SK-N-SH treated with all-trans-retinoic acid at 6 μM for 48 hours (cell line): ENCODE measurements at regions not wholly inside any gene's neighbourhood (a gene's known extent, or its start where the extent isn't known, plus 50 kb on each side); places are given as distances from the start of the nearest gene placed in this dataset.

Experiments
- ATAC-seq: fragments of 200-7000 bp; cut with Tn5 transposase; 3 replicates; pipeline ENCODE4 v1.9.1; 2020; ENCODE audit warnings: mild to moderate bottlenecking, moderate library complexity
- ARNTL ChIP-seq: fragments of 450-650 bp; formaldehyde crosslinking; IDR thresholded peaks from 2 replicates; pipeline ENCODE4 v1.5.0; 2020; ENCODE audit warnings: low read depth, mild to moderate bottlenecking, moderate library complexity, borderline replicate concordance
- BACH2 ChIP-seq: fragments of 250-450 bp; sonication (Bioruptor Pico); IDR thresholded peaks from 2 replicates; pipeline ENCODE4 v1.9.0; 2021; ENCODE audit warnings: mild to moderate bottlenecking, borderline replicate concordance
- CSDC2 ChIP-seq: fragments of 250-450 bp; sonication (Bioruptor Pico); IDR thresholded peaks from 2 replicates; pipeline ENCODE4 v1.5.0; 2020; ENCODE audit warnings: mild to moderate bottlenecking, moderate library complexity
- ESRRG ChIP-seq: fragments of 250-450 bp; sonication (Bioruptor Pico); IDR thresholded peaks from 2 replicates; pipeline ENCODE4 v1.6.1; 2021; ENCODE audit warnings: mild to moderate bottlenecking
- GLIS3 ChIP-seq: fragments of 250-450 bp; sonication (Bioruptor Pico); IDR thresholded peaks from 2 replicates; pipeline ENCODE4 v1.5.0; 2020; ENCODE audit warnings: mild to moderate bottlenecking, moderate library complexity
- OSR1 ChIP-seq: fragments of 250-450 bp; sonication (Bioruptor Pico); IDR thresholded peaks from 2 replicates; pipeline ENCODE4 v1.8.0; 2022; ENCODE audit warnings: moderate library complexity, mild to moderate bottlenecking, inconsistent platforms
- PATZ1 ChIP-seq: fragments of 250-450 bp; sonication (Bioruptor Pico); IDR thresholded peaks from 2 replicates; pipeline ENCODE4 v1.8.0; 2020; ENCODE audit warnings: mild to moderate bottlenecking, moderate library complexity, borderline replicate concordance
- POU6F1 ChIP-seq: fragments of 250-450 bp; sonication (Bioruptor Pico); IDR thresholded peaks from 2 replicates; pipeline ENCODE4 v1.8.0; 2021; ENCODE audit warnings: low read depth, mild to moderate bottlenecking, moderate library complexity, borderline replicate concordance
- SNAI2 ChIP-seq: fragments of 250-450 bp; sonication (Bioruptor Pico); IDR thresholded peaks from 2 replicates; pipeline ENCODE4 v1.5.0; 2020; ENCODE audit warnings: mild to moderate bottlenecking, moderate library complexity
- TCF4 ChIP-seq: fragments of 250-450 bp; sonication (Bioruptor Pico); IDR thresholded peaks from 2 replicates; pipeline ENCODE4 v1.8.0; 2021; ENCODE audit warnings: mild to moderate bottlenecking, moderate library complexity, borderline replicate concordance
- ZC3H10 ChIP-seq: fragments of 250-450 bp; sonication (Bioruptor Pico); IDR thresholded peaks from 2 replicates; pipeline ENCODE4 v1.5.1; 2021; ENCODE audit warnings: mild to moderate bottlenecking, moderate library complexity
- ZFP30 ChIP-seq: fragments of 450-650 bp; formaldehyde crosslinking; IDR thresholded peaks from 2 replicates; pipeline ENCODE4 v1.5.0; 2022; ENCODE audit warnings: mild to moderate bottlenecking, moderate library complexity
- ZNF565 ChIP-seq: fragments of 450-650 bp; formaldehyde crosslinking; conservative IDR thresholded peaks from 2 replicates; pipeline ENCODE4 v1.5.0; 2020; ENCODE audit warnings: low read depth, mild to moderate bottlenecking, moderate library complexity
- ZNF70 ChIP-seq: fragments of 450-650 bp; formaldehyde crosslinking; IDR thresholded peaks from 2 replicates; pipeline ENCODE4 v1.5.0; 2020; ENCODE audit warnings: mild to moderate bottlenecking, moderate library complexity
- ZNF8 ChIP-seq: fragments of 450-650 bp; formaldehyde crosslinking; IDR thresholded peaks from 2 replicates; pipeline ENCODE4 v1.5.0; 2020; ENCODE audit warnings: mild to moderate bottlenecking, moderate library complexity
- TF ChIP-seq, protein P1 (sequence below): fragments of 250-450 bp; sonication (Bioruptor Pico); IDR thresholded peaks from 2 replicates; pipeline ENCODE4 v1.5.0; 2020; ENCODE audit warnings: mild to moderate bottlenecking, moderate library complexity

- TF ChIP-seq ZNF565 (CRISPR knock-in tag) = no peak
- no peak for TF ChIP-seq CSDC2 (CRISPR knock-in tag)
Measured at GRCh38 chr17:34486761-34487160, 92.6 kb upstream of the TMEM132E start.

GRCh38 chr17:34485999-34486398, 93.4 kb upstream of the TMEM132E start:
- TF ChIP-seq GLIS3 (CRISPR knock-in tag) (no peak), SNAI2 (no peak), ZC3H10 (CRISPR knock-in tag) (no peak), OSR1 (CRISPR knock-in tag) (no peak), ARNTL (CRISPR knock-in tag) (no peak), ZNF8 (no peak), ESRRG (CRISPR knock-in tag) (no peak), POU6F1 (no peak), PATZ1 (CRISPR knock-in tag) (no peak)
- TF ChIP-seq, protein P1, sequence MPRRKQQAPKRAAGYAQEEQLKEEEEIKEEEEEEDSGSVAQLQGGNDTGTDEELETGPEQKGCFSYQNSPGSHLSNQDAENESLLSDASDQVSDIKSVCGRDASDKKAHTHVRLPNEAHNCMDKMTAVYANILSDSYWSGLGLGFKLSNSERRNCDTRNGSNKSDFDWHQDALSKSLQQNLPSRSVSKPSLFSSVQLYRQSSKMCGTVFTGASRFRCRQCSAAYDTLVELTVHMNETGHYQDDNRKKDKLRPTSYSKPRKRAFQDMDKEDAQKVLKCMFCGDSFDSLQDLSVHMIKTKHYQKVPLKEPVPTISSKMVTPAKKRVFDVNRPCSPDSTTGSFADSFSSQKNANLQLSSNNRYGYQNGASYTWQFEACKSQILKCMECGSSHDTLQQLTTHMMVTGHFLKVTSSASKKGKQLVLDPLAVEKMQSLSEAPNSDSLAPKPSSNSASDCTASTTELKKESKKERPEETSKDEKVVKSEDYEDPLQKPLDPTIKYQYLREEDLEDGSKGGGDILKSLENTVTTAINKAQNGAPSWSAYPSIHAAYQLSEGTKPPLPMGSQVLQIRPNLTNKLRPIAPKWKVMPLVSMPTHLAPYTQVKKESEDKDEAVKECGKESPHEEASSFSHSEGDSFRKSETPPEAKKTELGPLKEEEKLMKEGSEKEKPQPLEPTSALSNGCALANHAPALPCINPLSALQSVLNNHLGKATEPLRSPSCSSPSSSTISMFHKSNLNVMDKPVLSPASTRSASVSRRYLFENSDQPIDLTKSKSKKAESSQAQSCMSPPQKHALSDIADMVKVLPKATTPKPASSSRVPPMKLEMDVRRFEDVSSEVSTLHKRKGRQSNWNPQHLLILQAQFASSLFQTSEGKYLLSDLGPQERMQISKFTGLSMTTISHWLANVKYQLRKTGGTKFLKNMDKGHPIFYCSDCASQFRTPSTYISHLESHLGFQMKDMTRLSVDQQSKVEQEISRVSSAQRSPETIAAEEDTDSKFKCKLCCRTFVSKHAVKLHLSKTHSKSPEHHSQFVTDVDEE = no peak
- TF ChIP-seq, all 23 proteins: peak for 0
- no peak for ATAC-seq

More at GRCh38 chr17:34486761-34487160, 92.6 kb upstream of the TMEM132E start:
- no peak for ATAC-seq

- ATAC-seq = no peak
- TF ChIP-seq ZFP30 (CRISPR knock-in tag) = no peak
- no peak for TF ChIP-seq ZC3H10 (CRISPR knock-in tag)
- TF ChIP-seq TCF4 (CRISPR knock-in tag) = no peak
- no peak for TF ChIP-seq PATZ1 (CRISPR knock-in tag)
- no peak for TF ChIP-seq BACH2
- TF ChIP-seq CSDC2 (CRISPR knock-in tag) = no peak
- TF ChIP-seq, protein P1 = no peak
- TF ChIP-seq POU6F1 = no peak
- no peak for TF ChIP-seq ZNF70
- TF ChIP-seq, all 23 proteins: peak for 0
Measured at GRCh38 chr17:34484193-34484733, 95.1 kb upstream of the TMEM132E start.
